ENCODE measurements at regions not wholly inside any gene's neighbourhood (a gene's known extent, or its start where the extent isn't known, plus 50 kb on each side); places are given as distances from the start of the nearest gene placed in this dataset.
"Not testable (repeated sequence)": the region's sequence is repeated elsewhere in the genome, so short reads cannot be mapped to it uniquely, and the experiment has no call there.

- DNase-seq, result not testable (repeated sequence)
Measured at GRCh38 chr11:116666673-116667249, 106.0 kb downstream of the BUD13 start.

- no peak for DNase-seq
Measured at GRCh38 chr11:116665523-116665922, 107.3 kb downstream of the BUD13 start.

- DNase-seq, result no peak
Measured at GRCh38 chr11:116661056-116661455, 111.7 kb downstream of the BUD13 start.

- DNase-seq, result no peak
Measured at GRCh38 chr11:116660011-116660410, 112.8 kb downstream of the BUD13 start.

- DNase-seq, result no peak
Measured at GRCh38 chr11:116658876-116659535, 113.8 kb downstream of the BUD13 start.

GRCh38 chr11:116657842-116658825 lies 114.7 kb downstream of the BUD13 start:
- DNase-seq, result no peak

- no peak for DNase-seq
Measured at GRCh38 chr11:116656011-116656410, 116.8 kb downstream of the BUD13 start.

GRCh38 chr11:116654526-116654925 lies 118.3 kb downstream of the BUD13 start:
- DNase-seq, result no peak

- DNase-seq, result no peak
Measured at GRCh38 chr11:116653206-116653605, 119.6 kb downstream of the BUD13 start.

- no peak for DNase-seq
Measured at GRCh38 chr11:116651737-116652237, 121.0 kb downstream of the BUD13 start.

GRCh38 chr11:116651098-116651736 lies 121.6 kb downstream of the BUD13 start:
- DNase-seq, result no peak

- DNase-seq, result no peak
Measured at GRCh38 chr11:116650052-116650451, 122.7 kb downstream of the BUD13 start.

- no peak for DNase-seq
Measured at GRCh38 chr11:116649268-116649667, 123.5 kb downstream of the BUD13 start.

- DNase-seq, result no peak
Measured at GRCh38 chr11:116648247-116649174, 124.3 kb downstream of the BUD13 start.

- no peak for DNase-seq
Measured at GRCh38 chr11:116647305-116648080, 125.3 kb downstream of the BUD13 start.

- DNase-seq, result no peak
Measured at GRCh38 chr11:116646191-116646590, 126.6 kb downstream of the BUD13 start.

- no peak for DNase-seq
Measured at GRCh38 chr11:116644941-116645305, 127.9 kb downstream of the BUD13 start.

GRCh38 chr11:116644201-116644940 lies 128.4 kb downstream of the BUD13 start:
- no peak for DNase-seq

GRCh38 chr11:116643521-116643920 lies 129.3 kb downstream of the BUD13 start:
- no peak for DNase-seq

- DNase-seq, result no peak
Measured at GRCh38 chr11:116642902-116643301, 129.9 kb downstream of the BUD13 start.
